Endometrium (tissue), 2 donors: ENCODE measurements at regions not wholly inside any gene's neighbourhood (a gene's known extent, or its start where the extent isn't known, plus 50 kb on each side); places are given as distances from the start of the nearest gene placed in this dataset.
"Not testable (repeated sequence)": the region's sequence is repeated elsewhere in the genome, so short reads cannot be mapped to it uniquely, and the experiment has no call there.

Experiments used
- FAIRE-seq: peaks from 2 replicates; lab custom pipeline; 2012; peaks lifted over from hg19 to GRCh38; lab: Jason Lieb, UNC
- donor health status: control.
- donor health status: control.

DNA sequence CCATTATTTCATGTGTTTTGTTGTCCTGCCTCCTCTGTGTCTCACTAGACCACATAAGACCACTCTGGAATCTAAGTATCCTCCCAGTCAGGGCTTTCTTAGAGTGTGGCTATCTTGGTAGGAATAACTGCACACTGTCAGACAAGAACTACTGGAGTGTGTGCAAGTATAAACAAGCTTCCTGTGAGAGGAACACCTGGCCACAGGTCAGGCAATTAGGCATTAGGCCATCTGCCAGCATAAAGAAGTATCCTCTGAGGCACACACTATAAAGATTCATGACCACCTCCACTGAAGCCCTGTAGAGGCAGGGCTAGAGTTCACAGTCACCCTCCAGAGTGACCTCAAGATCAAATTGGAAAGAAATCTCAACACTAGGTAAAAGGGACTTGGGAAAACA is 507.0 kb upstream of the PABPC4L start:
- FAIRE-seq, result no peak

DNA sequence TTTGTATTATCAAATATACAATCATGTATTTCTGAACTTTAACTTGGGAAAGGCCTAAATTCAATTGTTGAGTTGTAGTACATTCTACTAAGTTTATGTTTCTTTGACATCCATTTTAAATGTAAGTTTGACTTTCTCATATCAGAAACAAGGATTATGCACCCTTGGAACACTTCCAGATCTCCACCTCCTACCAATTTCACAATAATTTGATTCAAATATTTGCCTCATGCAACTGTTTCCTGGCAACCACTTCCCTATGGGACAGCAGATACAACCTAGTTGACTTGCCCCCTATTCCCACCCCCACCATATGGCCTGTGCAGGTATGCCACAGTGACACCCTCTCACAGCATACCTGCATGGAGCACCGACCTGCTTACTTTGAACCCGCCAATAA is 506.4 kb upstream of the PABPC4L start:
- no peak for FAIRE-seq

- no peak for FAIRE-seq
Observed at GRCh38 chr4:134702374-134702773, 500.8 kb upstream of the PABPC4L start.

DNA sequence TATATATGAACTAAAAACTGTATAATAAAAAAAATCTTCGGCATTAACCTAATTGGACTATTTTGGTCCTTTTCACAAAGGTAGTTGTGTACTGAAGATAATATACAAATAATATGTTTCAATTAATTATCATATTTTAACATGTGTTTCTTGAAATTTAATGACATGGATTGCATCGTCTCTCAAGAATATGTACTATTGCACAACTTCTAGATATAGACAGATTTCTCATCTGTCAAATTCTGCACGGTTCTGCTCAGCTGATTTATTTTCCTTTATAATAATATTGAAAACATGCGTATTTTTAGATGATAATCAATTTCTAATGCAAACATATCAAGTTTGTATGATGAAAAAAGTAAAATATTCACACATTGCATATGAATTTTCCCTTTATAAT is 498.7 kb upstream of the PABPC4L start:
- peak; percentile 12 for FAIRE-seq

GRCh38 chr4:134698831-134699230 is 497.2 kb upstream of the PABPC4L start:
- not testable (repeated sequence) for FAIRE-seq

GRCh38 chr4:134695433-134695832 is 493.8 kb upstream of the PABPC4L start:
- FAIRE-seq, result no peak

GRCh38 chr4:134691915-134692314 is 490.3 kb upstream of the PABPC4L start:
- no peak for FAIRE-seq

DNA sequence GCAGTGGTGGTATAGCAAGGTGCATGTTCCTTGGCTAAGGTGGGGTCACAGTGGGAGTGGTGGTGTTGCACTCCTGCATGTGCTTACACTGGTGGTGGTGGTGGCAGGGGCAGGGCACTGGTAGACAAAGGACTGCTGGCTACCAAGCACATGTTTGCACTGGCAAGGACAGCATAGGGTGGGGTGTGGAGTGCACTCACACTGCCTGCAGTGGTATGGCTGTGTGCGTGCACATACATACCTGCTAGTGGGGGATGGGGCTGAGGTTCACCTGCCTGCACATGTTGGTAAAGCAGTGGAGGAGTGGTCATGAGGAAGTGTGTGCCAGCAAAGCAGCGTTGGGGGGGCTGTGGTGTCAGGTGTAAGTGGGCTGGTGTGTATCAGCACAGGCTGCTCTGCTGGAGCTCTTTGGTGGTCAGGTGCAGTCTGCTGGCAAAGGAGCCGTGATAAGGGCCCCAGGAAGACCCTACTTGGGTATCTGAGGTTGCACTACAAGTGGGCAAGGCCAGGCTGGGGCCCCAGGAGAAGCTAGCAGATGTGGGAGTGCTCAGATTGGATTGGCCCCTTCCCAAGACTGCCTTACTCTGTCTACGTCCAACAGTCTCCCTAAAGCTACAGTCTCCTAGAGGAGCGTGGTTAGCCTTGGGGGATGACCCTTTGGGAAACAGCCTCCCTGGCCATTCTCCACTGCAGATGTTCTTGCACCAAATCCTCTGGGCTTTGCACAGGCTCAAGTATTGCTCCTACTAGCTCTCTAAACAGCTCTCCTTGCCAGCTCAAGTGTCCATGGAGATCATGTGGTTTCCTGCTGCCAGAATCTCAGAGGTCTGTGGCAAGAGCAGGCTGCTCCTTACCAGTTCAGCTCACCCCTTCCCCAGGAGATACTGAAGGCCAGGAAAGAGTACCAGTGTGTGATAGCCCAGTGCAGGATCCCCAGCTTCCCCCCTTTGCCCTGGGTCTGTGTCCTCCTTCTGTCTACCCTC is 486.3 kb upstream of the PABPC4L start:
- no peak for FAIRE-seq

DNA sequence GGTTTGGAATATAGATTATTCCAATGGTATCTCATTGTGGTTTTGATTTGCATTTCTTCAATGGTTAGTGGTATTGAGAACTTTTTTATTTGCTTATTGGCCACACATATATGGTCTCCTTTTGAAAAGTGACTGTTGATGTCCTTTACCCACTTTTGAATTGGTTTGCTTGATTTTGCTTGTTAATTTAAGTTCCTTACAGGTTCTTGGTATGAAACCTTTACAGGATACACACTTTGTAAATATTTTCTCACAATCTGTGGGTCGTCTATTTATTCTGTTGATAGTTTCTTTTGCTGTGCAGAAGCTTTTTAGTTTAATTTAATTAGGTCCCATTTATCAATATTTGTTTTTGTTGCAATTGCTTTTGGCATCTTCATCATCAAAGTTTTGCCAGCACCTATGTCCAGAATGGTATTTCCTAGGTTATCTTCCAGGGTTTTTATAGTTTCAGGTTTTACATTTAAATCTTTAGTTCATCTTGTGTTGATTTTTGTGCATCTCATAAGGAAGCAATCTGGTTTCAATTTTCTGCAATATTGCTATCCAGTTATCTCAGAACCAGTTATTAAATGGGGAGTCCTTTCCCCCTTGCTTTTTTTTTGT is 475.7 kb upstream of the PABPC4L start:
- FAIRE-seq, result no peak

GRCh38 chr4:134668237-134668636 is 466.6 kb upstream of the PABPC4L start:
- FAIRE-seq, result no peak

DNA sequence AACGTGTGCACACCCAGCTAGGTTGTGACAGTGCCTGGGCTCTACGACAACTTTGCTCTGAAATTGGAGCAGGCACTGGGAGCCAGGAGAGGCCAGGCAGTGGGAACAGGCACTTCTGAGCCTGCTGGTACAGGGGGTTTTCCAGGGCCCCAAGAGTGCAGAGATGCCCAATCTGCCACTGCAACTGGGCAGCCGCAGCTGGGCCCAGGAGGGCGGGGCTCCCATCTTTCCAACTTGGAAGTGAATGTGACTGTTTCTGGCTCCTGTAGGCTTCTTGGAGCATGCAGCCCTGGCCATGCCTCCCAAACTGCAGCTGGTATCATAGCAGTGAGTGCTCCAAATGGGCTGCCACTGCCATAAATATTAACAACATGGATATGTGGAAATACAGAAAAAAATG is 465.1 kb upstream of the PABPC4L start:
- FAIRE-seq, result no peak

DNA sequence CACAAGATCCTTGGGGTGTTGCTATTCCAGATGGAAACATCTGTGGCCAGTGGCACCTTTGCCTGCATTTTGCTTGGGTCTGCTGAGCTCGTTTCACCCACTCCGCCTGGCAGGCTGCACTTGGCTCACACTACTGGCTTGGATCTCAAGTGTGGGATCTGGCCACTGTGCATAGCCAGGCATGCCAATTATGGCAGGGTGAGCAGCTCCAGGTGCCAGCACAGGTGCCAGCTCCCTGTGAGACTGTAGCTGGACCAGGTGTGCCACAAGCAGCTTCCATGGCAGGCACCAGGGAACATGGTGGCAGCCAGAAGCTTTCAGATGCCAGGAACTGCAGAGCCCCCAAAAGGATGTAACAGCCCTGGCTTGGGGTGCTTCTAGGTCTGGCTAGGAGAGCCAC is 463.8 kb upstream of the PABPC4L start:
- no peak for FAIRE-seq

- FAIRE-seq, result no peak
Observed at GRCh38 chr4:134663742-134664141, 462.2 kb upstream of the PABPC4L start.

DNA sequence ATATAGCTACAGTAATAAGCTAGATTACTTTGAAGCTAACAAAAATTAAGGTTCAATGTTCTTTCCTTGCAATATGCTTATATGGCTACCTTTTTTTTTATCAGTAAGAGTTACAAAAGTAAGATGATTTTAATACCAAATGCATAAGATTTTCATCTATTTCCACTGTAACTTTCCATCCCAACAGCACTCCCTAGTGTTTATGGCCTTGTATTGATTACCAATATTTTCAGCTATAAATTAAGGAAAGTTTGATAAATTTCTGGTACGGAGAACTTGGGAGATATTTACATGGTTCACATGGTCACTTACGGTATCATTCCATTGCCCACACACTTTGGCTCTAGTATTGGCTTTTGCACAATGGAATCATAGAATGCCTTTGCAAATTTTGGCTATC is 448.9 kb upstream of the PABPC4L start:
- FAIRE-seq, result no peak

DNA sequence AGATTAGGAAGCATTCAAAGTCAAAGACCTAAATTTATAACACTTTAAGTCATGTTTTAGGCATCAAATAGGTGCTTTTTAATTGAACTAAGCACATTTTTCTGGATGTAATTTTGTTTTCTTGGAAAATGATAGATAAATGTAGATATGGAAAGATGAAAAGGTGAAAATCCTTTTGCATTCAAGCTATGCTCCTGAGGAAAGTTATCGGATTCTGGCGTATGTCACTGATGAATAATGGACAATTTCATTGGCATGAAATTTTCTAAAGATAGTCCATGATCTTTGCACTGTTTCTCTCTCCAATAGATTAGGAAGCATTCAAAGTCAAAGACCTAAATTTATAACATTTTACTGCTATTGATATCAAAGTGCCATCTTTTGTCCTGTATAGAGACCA is 444.2 kb upstream of the PABPC4L start:
- FAIRE-seq, result no peak

DNA sequence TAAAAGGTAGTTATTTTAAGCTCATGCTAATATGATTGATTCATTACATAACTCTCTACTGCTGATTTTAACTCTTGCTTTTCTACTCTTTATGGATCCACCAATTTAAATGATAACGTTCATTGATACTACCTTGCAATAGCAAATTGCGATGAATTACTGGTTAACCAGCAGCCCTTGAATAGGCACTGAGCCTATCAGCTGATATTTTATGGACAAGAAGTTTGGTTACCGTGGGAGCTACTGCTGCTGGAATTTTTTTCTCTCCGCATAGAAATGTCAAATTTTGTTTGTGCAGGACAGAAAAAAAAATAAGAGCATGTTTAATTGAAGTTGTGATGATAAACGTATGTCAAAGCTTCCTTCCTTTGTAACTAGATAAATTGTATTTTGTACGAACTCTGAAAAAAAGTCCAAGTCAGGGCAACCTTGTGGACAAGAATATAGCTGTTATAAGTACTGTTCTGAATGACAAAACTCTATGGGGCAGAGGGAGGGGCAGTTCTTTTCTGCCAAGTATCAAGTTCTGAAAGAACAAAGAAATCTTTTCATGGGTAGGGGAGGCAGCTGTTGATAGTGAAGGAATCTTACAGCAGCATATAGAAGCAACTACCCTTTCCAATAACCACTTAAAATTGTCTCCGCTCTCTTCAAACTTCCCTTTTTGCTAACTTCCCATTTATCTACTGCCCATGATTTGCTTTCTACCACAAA is 434.9 kb upstream of the PABPC4L start:
- no peak for FAIRE-seq

GRCh38 chr4:134634301-134634700 is 432.7 kb upstream of the PABPC4L start:
- FAIRE-seq, result no peak

GRCh38 chr4:134632056-134632455 is 430.5 kb upstream of the PABPC4L start:
- no peak for FAIRE-seq

GRCh38 chr4:134628066-134628465 is 426.5 kb upstream of the PABPC4L start:
- FAIRE-seq, result peak; percentile 97

DNA sequence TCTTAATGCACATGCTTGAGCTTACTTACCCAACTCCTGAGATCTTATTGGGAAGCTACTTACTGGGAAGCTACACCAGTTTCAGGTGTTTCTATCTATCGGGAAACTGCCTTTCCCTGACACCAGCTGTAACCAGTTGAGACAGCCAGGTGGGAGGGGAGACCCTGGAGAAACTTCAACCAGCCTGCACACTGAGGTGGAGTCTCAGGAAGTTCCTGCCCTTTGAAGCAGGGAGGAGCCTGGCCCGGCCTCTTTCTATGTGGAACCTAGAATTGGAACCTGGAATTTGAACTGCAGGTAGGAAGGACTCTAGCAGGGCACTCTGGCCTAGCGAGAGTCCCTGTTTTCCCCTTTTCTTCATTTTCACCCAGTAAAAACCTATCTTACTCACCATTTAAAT is 425.8 kb upstream of the PABPC4L start:
- FAIRE-seq, result no peak

DNA sequence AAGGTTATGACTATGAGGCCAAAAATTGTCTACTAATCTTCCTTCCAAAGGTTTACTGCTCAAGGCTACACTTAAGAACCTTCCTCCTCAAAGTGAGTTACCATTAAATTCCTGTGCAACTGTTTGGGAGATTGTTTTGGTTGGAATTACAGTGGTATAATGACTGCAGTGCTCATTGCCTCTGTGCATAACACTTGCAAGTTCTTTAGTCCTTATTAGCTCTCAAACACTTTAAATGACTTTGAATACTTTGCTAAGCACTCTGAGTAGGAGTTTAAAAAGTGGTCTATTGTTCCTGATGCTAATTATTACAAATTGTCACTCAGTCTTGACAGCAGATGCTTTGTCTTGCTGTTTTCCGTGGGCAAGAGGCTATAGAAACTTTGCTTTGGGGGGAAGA is 422.8 kb upstream of the PABPC4L start:
- FAIRE-seq, result no peak

- not testable (repeated sequence) for FAIRE-seq
Observed at GRCh38 chr4:134622626-134623575, 421.3 kb upstream of the PABPC4L start.
